Gastrocnemius medialis (tissue), 4 donors: ENCODE measurements at regions not wholly inside any gene's neighbourhood (a gene's known extent, or its start where the extent isn't known, plus 50 kb on each side); places are given as distances from the start of the nearest gene placed in this dataset.

ENCODE experiments used
- POLR2A ChIP-seq, 2 donors: fragments of 450-650 bp; IDR thresholded peaks; one replicate each; pipeline ENCODE4 v1.6.1; 2017; ENCODE audit warnings: antibody characterized with exemption in 2 of 2, mild to moderate bottlenecking in 2 of 2, moderate library complexity in 2 of 2
- TF ChIP-seq, protein P1 (sequence below), 5 experiments: fragments of 450-650 bp in 3 of 5; fragments of 200-600 bp in 2 of 5; sonication (generic) in 2 of 5; IDR thresholded peaks in 4 of 5; conservative IDR thresholded peaks in 1 of 5; 1 replicate in 4 of 5; 2 replicates in 1 of 5; pipeline ENCODE4 v1.5.1; 2016 to 2019; ENCODE audit warnings: antibody characterized with exemption in 5 of 5, mild to moderate bottlenecking in 3 of 5, moderate library complexity in 3 of 5

DNA sequence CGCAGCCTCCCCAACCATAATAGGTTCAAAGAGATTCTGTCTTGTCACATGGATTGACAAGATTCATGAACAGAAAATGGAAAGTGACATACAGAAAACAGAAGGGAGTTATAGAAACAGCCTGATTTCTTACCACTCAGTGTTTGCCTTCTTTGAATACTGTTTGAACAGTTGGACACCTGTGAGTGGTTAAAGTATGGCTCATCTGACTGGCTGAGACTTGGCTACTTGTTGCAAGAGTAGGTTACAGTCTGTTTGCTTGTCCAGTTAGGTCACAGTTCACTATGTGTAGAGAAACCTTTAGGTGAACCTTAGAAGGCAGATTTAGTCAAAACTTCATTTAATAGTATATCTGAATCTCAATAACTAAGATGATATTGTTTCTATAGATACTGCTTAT is 1003.9 kb upstream of the EPHA6 start:
- TF ChIP-seq, protein P1, sequence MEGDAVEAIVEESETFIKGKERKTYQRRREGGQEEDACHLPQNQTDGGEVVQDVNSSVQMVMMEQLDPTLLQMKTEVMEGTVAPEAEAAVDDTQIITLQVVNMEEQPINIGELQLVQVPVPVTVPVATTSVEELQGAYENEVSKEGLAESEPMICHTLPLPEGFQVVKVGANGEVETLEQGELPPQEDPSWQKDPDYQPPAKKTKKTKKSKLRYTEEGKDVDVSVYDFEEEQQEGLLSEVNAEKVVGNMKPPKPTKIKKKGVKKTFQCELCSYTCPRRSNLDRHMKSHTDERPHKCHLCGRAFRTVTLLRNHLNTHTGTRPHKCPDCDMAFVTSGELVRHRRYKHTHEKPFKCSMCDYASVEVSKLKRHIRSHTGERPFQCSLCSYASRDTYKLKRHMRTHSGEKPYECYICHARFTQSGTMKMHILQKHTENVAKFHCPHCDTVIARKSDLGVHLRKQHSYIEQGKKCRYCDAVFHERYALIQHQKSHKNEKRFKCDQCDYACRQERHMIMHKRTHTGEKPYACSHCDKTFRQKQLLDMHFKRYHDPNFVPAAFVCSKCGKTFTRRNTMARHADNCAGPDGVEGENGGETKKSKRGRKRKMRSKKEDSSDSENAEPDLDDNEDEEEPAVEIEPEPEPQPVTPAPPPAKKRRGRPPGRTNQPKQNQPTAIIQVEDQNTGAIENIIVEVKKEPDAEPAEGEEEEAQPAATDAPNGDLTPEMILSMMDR (IDR thresholded peaks at IDR 0.05 in 4 of 5, conservative IDR thresholded peaks at IDR 0.05 in 1 of 5), result no peak
- no peak for TF ChIP-seq POLR2A (IDR thresholded peaks at IDR 0.05)
